Naive thymus-derived CD8-positive, alpha-beta T cell (primary cell): ENCODE measurements at regions not wholly inside any gene's neighbourhood (a gene's known extent, or its start where the extent isn't known, plus 50 kb on each side); places are given as distances from the start of the nearest gene placed in this dataset.
A peak's percentile ranks its signal among the peaks of the same experiment; 100 is the strongest.

ENCODE experiments used
- ATAC-seq, 2 donors: fragments of 150-1000 bp; cut with Tn5 transposase in 1 of 2; sonication (Bioruptor Pico), chemical (Tn5 transposase) in 1 of 2; 1 replicate in 1 of 2; 2 replicates in 1 of 2; pipeline ENCODE4 v1.10.0; 2021; ENCODE audit warnings: mild to moderate bottlenecking in 2 of 2, moderate library complexity in 2 of 2
- POLR2A ChIA-PET: fragments of 350-600 bp; sonication (Branson Sonifier 250); formaldehyde crosslinking; loops from one replicate; lab custom pipeline; 2021; ENCODE audit warnings: antibody characterized with exemption; lab: Charles Lee
- DNase-seq, 10 donors: peaks; one replicate each; pipeline versions ENCODE4 v3.0.0 to v3.0.0-alpha.2; 2020 to 2022
- H3K27ac Mint-ChIP-seq, 10 donors: one replicate each; pipeline ENCODE4 v1.8.0; 2020 to 2022; ENCODE audit warnings: mild to moderate bottlenecking in 10 of 10, mixed read lengths in 10 of 10, moderate library complexity in 4 of 10, inconsistent platforms in 1 of 10
- H3K27me3 Mint-ChIP-seq, 5 donors: one replicate each; pipeline ENCODE4 v1.8.0; 2021 to 2022; ENCODE audit warnings: mixed read lengths in 5 of 5
- H3K36me3 Mint-ChIP-seq, 3 donors: one replicate each; pipeline ENCODE4 v1.8.0; 2020 to 2022; ENCODE audit warnings: mixed read lengths in 3 of 3, mild to moderate bottlenecking in 2 of 3, inconsistent platforms in 1 of 3
- H3K4me1 Mint-ChIP-seq, 4 donors: one replicate each; pipeline ENCODE4 v1.8.0; 2021 to 2022; ENCODE audit warnings: mixed read lengths in 4 of 4
- H3K4me3 Mint-ChIP-seq, 10 donors: one replicate each; pipeline ENCODE4 v1.8.0; 2020 to 2022; ENCODE audit warnings: mild to moderate bottlenecking in 10 of 10, mixed read lengths in 10 of 10, moderate library complexity in 6 of 10, inconsistent platforms in 1 of 10
- H3K9me3 Mint-ChIP-seq, 9 donors: one replicate each; pipeline ENCODE4 v1.8.0; 2020 to 2022; ENCODE audit warnings: mixed read lengths in 9 of 9, mild to moderate bottlenecking in 3 of 9, inconsistent platforms in 1 of 9, moderate library complexity in 1 of 9

- H3K9me3 Mint-ChIP-seq, result no peaks in the 10 kb centered on the region
Observed at GRCh38 chr12:76611533-76611932, 52.0 kb upstream of the OSBPL8 start.

GRCh38 chr12:76614364-76614763 is 54.8 kb upstream of the OSBPL8 start:
- no peaks in the 10 kb centered on the region for H3K27me3 Mint-ChIP-seq
- DNase-seq, result no peak
- ATAC-seq, result no peak
- no peaks in the 10 kb centered on the region for H3K9me3 Mint-ChIP-seq
- H3K4me3 Mint-ChIP-seq, result no peak overlapping the region
- POLR2A ChIA-PET, result no interaction called here
- no peak overlapping the region for H3K27ac Mint-ChIP-seq
- H3K4me1 Mint-ChIP-seq, result no peaks in the 10 kb centered on the region
- H3K36me3 Mint-ChIP-seq, result no peaks in the 10 kb centered on the region

More at GRCh38 chr12:76611533-76611932, 52.0 kb upstream of the OSBPL8 start:
- Mint-ChIP-seq H3K27me3 (peaks cover 0 to 17% (median 3%) of the 10 kb centered on the region in 5 donors), H3K4me1 (no peaks in the 10 kb centered on the region), H3K27ac (peak overlapping the region in 1 of 10 donors; percentile 61), H3K4me3 (no peak overlapping the region), H3K36me3 (no peaks in the 10 kb centered on the region)
- POLR2A ChIA-PET, result no interaction called here
- ATAC-seq, result no peak
- DNase-seq, result no peak

- DNase-seq, result no peak
- POLR2A ChIA-PET, result no interaction called here
Observed at GRCh38 chr12:76618031-76618430, 58.5 kb upstream of the OSBPL8 start.

GRCh38 chr12:76621582-76622024 is 62.0 kb upstream of the OSBPL8 start:
- ATAC-seq (peak; percentile 80 to 82), DNase-seq (peak; percentile 34 to 83 (median 66))
- Mint-ChIP-seq H3K4me1 (peaks cover 0 to 5% (median 4%) of the 10 kb centered on the region in 4 donors), H3K27ac (no peak overlapping the region), H3K9me3 (no peaks in the 10 kb centered on the region), H3K27me3 (no peaks in the 10 kb centered on the region), H3K36me3 (no peaks in the 10 kb centered on the region), H3K4me3 (no peak overlapping the region)
- POLR2A ChIA-PET, result interaction anchor here (0.9 kb wide), 1 partner anchor 198 kb away, joined by 3 read pairs; no protein-coding TSS in a partner anchor

More at GRCh38 chr12:76618031-76618430, 58.5 kb upstream of the OSBPL8 start:
- ATAC-seq, result no peak
- Mint-ChIP-seq H3K27me3 (no peaks in the 10 kb centered on the region), H3K27ac (no peak overlapping the region), H3K4me3 (no peak overlapping the region), H3K36me3 (no peaks in the 10 kb centered on the region), H3K9me3 (no peaks in the 10 kb centered on the region), H3K4me1 (peaks cover 0 to 5% (median 4%) of the 10 kb centered on the region in 4 donors)

- DNase-seq (no peak), ATAC-seq (no peak)
- Mint-ChIP-seq H3K9me3 (no peaks in the 10 kb centered on the region), H3K4me3 (no peak overlapping the region), H3K4me1 (peaks cover 0 to 5% (median 4%) of the 10 kb centered on the region in 4 donors), H3K27me3 (no peaks in the 10 kb centered on the region), H3K27ac (no peak overlapping the region), H3K36me3 (no peaks in the 10 kb centered on the region)
- POLR2A ChIA-PET, result no interaction called here
Observed at GRCh38 chr12:76622351-76622750, 62.8 kb upstream of the OSBPL8 start.

- Mint-ChIP-seq H3K4me3 (no peak overlapping the region), H3K27me3 (no peaks in the 10 kb centered on the region), H3K27ac (no peak overlapping the region), H3K4me1 (peaks cover 0 to 5% (median 4%) of the 10 kb centered on the region in 4 donors), H3K36me3 (no peaks in the 10 kb centered on the region), H3K9me3 (no peaks in the 10 kb centered on the region)
- ATAC-seq (no peak), DNase-seq (no peak)
- POLR2A ChIA-PET, result no interaction called here
Observed at GRCh38 chr12:76622915-76623314, 63.3 kb upstream of the OSBPL8 start.

GRCh38 chr12:76623931-76624330 is 64.4 kb upstream of the OSBPL8 start:
- ATAC-seq, result no peak
- Mint-ChIP-seq H3K9me3 (no peaks in the 10 kb centered on the region), H3K27ac (no peak overlapping the region), H3K36me3 (no peaks in the 10 kb centered on the region), H3K27me3 (no peaks in the 10 kb centered on the region), H3K4me1 (peaks cover 0 to 5% (median 4%) of the 10 kb centered on the region in 4 donors), H3K4me3 (no peak overlapping the region)
- DNase-seq, result no peak
- POLR2A ChIA-PET, result no interaction called here

GRCh38 chr12:76627346-76628135 is 68.0 kb upstream of the OSBPL8 start:
- ATAC-seq (no peak), DNase-seq (no peak)
- POLR2A ChIA-PET, result no interaction called here
- Mint-ChIP-seq H3K27me3 (no peaks in the 10 kb centered on the region), H3K27ac (no peak overlapping the region), H3K9me3 (no peaks in the 10 kb centered on the region), H3K4me3 (no peak overlapping the region), H3K36me3 (no peaks in the 10 kb centered on the region), H3K4me1 (no peaks in the 10 kb centered on the region)

- Mint-ChIP-seq H3K9me3 (no peaks in the 10 kb centered on the region), H3K27me3 (no peaks in the 10 kb centered on the region), H3K36me3 (no peaks in the 10 kb centered on the region), H3K4me3 (no peak overlapping the region), H3K27ac (no peak overlapping the region), H3K4me1 (no peaks in the 10 kb centered on the region)
- POLR2A ChIA-PET, result no interaction called here
- ATAC-seq (no peak), DNase-seq (no peak)
Observed at GRCh38 chr12:76628745-76629144, 69.2 kb upstream of the OSBPL8 start.

- no peak overlapping the region for H3K4me3 Mint-ChIP-seq
- H3K4me1 Mint-ChIP-seq, result no peaks in the 10 kb centered on the region
- no peaks in the 10 kb centered on the region for H3K27me3 Mint-ChIP-seq
- H3K36me3 Mint-ChIP-seq, result no peaks in the 10 kb centered on the region
- POLR2A ChIA-PET, result no interaction called here
- no peak for ATAC-seq
- no peaks in the 10 kb centered on the region for H3K9me3 Mint-ChIP-seq
- no peak overlapping the region for H3K27ac Mint-ChIP-seq
- no peak for DNase-seq
Observed at GRCh38 chr12:76631741-76632140, 72.2 kb upstream of the OSBPL8 start.

GRCh38 chr12:76633415-76633814 is 73.8 kb upstream of the OSBPL8 start:
- peak overlapping the region in 1 of 10 donors; percentile 16 for H3K27ac Mint-ChIP-seq

GRCh38 chr12:76634133-76634532 is 74.6 kb upstream of the OSBPL8 start:
- POLR2A ChIA-PET, result no interaction called here
- Mint-ChIP-seq H3K9me3 (no peaks in the 10 kb centered on the region), H3K27ac (no peak overlapping the region), H3K36me3 (no peaks in the 10 kb centered on the region), H3K4me1 (no peaks in the 10 kb centered on the region), H3K27me3 (no peaks in the 10 kb centered on the region), H3K4me3 (no peak overlapping the region)
- no peak for ATAC-seq
- no peak for DNase-seq

More at GRCh38 chr12:76633415-76633814, 73.8 kb upstream of the OSBPL8 start:
- no peak overlapping the region for H3K4me3 Mint-ChIP-seq
- H3K9me3 Mint-ChIP-seq, result no peaks in the 10 kb centered on the region
- no peak for DNase-seq
- H3K36me3 Mint-ChIP-seq, result no peaks in the 10 kb centered on the region
- ATAC-seq, result no peak
- H3K27me3 Mint-ChIP-seq, result no peaks in the 10 kb centered on the region
- POLR2A ChIA-PET, result no interaction called here
- H3K4me1 Mint-ChIP-seq, result no peaks in the 10 kb centered on the region

GRCh38 chr12:76636121-76636692 is 76.6 kb upstream of the OSBPL8 start:
- DNase-seq (no peak), ATAC-seq (no peak)
- Mint-ChIP-seq H3K4me3 (no peak overlapping the region), H3K27me3 (no peaks in the 10 kb centered on the region), H3K36me3 (no peaks in the 10 kb centered on the region), H3K27ac (no peak overlapping the region), H3K9me3 (no peaks in the 10 kb centered on the region), H3K4me1 (peaks cover 0 to 2% (median 0%) of the 10 kb centered on the region in 4 donors)
- POLR2A ChIA-PET, result no interaction called here
